Neural progenitor cell (in vitro differentiated cells): ENCODE measurements at regions not wholly inside any gene's neighbourhood (a gene's known extent, or its start where the extent isn't known, plus 50 kb on each side); places are given as distances from the start of the nearest gene placed in this dataset.

Experiments
- DNase-seq: peaks from one replicate; pipeline ENCODE4 v3.0.0-alpha.2; 2016; ENCODE audit warnings: low spot score
- H2AFZ ChIP-seq: fragments of 200-600 bp; sonication (generic); replicated peaks from 2 replicates; pipeline ENCODE4 v1.6.1; 2016; ENCODE audit warnings: antibody characterized with exemption
- H3F3A ChIP-seq: fragments of 200-600 bp; sonication (generic); 2 replicates; pipeline ENCODE4 v1.6.1; 2016; ENCODE audit warnings: antibody characterized with exemption, low read depth
- H3K27ac ChIP-seq: fragments of 200-600 bp; sonication (generic); 2 replicates; pipeline ENCODE4 v1.5.1; 2016; ENCODE audit warnings: mild to moderate bottlenecking
- H3K27me3 ChIP-seq: fragments of 200-600 bp; sonication (generic); 2 replicates; pipeline ENCODE4 v1.6.1; 2016; ENCODE audit warnings: mild to moderate bottlenecking, moderate library complexity
- H3K36me3 ChIP-seq: fragments of 200-600 bp; sonication (generic); 2 replicates; pipeline ENCODE4 v1.5.1; 2016
- H3K4me1 ChIP-seq: fragments of 200-600 bp; sonication (generic); 2 replicates; pipeline ENCODE4 v1.6.1; 2016; ENCODE audit warnings: mixed run types
- H3K4me2 ChIP-seq: fragments of 200-600 bp; sonication (generic); 2 replicates; pipeline ENCODE4 v1.6.1; 2016
- H3K4me3 ChIP-seq: fragments of 200-600 bp; sonication (generic); 2 replicates; pipeline ENCODE4 v1.5.1; 2016
- H3K79me2 ChIP-seq: fragments of 200-600 bp; sonication (generic); 2 replicates; pipeline ENCODE4 v1.6.1; 2016; ENCODE audit warnings: low read depth
- H3K9ac ChIP-seq: fragments of 200-600 bp; sonication (generic); 2 replicates; pipeline ENCODE4 v1.6.1; 2016
- H3K9me3 ChIP-seq: fragments of 200-600 bp; sonication (generic); 2 replicates; pipeline ENCODE4 v1.5.1; 2016; ENCODE audit warnings: low read depth
- H4K20me1 ChIP-seq: fragments of 200-600 bp; sonication (generic); 2 replicates; pipeline ENCODE4 v1.6.1; 2016; ENCODE audit warnings: low read depth
- H3K27ac Mint-ChIP-seq: 3 replicates; pipeline ENCODE4 v1.8.0; 2021; ENCODE audit warnings: mixed read lengths
- H3K27me3 Mint-ChIP-seq: 2 replicates; pipeline ENCODE4 v1.8.0; 2022; ENCODE audit warnings: low read depth, mild to moderate bottlenecking, inconsistent platforms, moderate library complexity, mixed read lengths; ENCODE audit not compliant: insufficient read depth
- H3K36me3 Mint-ChIP-seq: 3 replicates; pipeline ENCODE4 v1.8.0; 2021; ENCODE audit warnings: mixed read lengths
- H3K4me1 Mint-ChIP-seq: 3 replicates; pipeline ENCODE4 v1.8.0; 2021; ENCODE audit warnings: mixed read lengths
- H3K4me3 Mint-ChIP-seq: 3 replicates; pipeline ENCODE4 v1.8.0; 2021; ENCODE audit warnings: mild to moderate bottlenecking, moderate library complexity, mixed read lengths
- H3K9me3 Mint-ChIP-seq: 3 replicates; pipeline ENCODE4 v1.8.0; 2020; ENCODE audit warnings: mixed read lengths
- EZH2 ChIP-seq: fragments of 200-600 bp; sonication (generic); IDR thresholded peaks from 2 replicates; pipeline ENCODE4 v1.6.1; 2017; ENCODE audit warnings: antibody characterized with exemption, mild to moderate bottlenecking, moderate library complexity
- EZH2phosphoT487 ChIP-seq: fragments of 200-600 bp; sonication (generic); IDR thresholded peaks from 2 replicates; pipeline ENCODE4 v1.6.1; 2017; ENCODE audit warnings: antibody characterized with exemption
- TF ChIP-seq, protein P1 (sequence below): fragments of 200-600 bp; sonication (generic); IDR thresholded peaks from 2 replicates; pipeline ENCODE4 v1.5.1; 2017; ENCODE audit warnings: antibody characterized with exemption, mild to moderate bottlenecking

DNA sequence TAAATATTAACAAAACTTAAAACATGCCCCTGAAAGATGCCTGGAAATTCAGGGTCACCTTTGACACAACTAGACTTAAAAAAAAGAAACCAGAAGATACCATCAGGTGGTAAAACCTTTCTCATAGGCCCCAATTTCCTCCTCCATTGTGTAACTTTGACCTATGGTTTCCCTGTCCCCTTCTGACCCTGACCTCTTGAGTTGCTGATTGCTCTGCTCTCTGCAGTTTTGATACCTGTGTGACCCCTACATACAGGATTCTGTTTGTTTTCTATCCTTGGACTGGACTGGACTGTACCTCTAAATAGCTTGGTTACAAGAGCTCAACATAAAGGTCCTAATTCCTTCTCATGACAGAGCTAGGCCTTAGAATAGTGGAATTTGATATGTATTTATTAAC lies 220.6 kb downstream of the ZIC4 start:
- H3K27ac Mint-ChIP-seq: no peak overlapping the region
- Histone ChIP-seq H3K36me3 (no peaks in the 10 kb centered on the region), H3K27ac (no peak overlapping the region), H3K4me3 (no peak overlapping the region), H3K79me2 (no peaks in the 10 kb centered on the region), H3K9ac (no peak overlapping the region), H3K9me3 (no peaks in the 10 kb centered on the region), H3K4me2 (no peak overlapping the region), H3K4me1 (no peaks in the 10 kb centered on the region), H2AFZ (no peak overlapping the region), H3F3A (no peaks in the 10 kb centered on the region), H4K20me1 (no peaks in the 10 kb centered on the region), H3K27me3 (no peaks in the 10 kb centered on the region)
- peaks cover 6% of the 10 kb centered on the region for H3K4me1 Mint-ChIP-seq
- TF ChIP-seq, protein P1, sequence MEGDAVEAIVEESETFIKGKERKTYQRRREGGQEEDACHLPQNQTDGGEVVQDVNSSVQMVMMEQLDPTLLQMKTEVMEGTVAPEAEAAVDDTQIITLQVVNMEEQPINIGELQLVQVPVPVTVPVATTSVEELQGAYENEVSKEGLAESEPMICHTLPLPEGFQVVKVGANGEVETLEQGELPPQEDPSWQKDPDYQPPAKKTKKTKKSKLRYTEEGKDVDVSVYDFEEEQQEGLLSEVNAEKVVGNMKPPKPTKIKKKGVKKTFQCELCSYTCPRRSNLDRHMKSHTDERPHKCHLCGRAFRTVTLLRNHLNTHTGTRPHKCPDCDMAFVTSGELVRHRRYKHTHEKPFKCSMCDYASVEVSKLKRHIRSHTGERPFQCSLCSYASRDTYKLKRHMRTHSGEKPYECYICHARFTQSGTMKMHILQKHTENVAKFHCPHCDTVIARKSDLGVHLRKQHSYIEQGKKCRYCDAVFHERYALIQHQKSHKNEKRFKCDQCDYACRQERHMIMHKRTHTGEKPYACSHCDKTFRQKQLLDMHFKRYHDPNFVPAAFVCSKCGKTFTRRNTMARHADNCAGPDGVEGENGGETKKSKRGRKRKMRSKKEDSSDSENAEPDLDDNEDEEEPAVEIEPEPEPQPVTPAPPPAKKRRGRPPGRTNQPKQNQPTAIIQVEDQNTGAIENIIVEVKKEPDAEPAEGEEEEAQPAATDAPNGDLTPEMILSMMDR: no peak
- TF ChIP-seq EZH2 (no peak), EZH2phosphoT487 (no peak)
- peaks cover 8% of the 10 kb centered on the region for H3K9me3 Mint-ChIP-seq
- no peak overlapping the region for H3K4me3 Mint-ChIP-seq
- no peaks in the 10 kb centered on the region for H3K27me3 Mint-ChIP-seq
- H3K36me3 Mint-ChIP-seq: no peaks in the 10 kb centered on the region
- no peak for DNase-seq

DNA sequence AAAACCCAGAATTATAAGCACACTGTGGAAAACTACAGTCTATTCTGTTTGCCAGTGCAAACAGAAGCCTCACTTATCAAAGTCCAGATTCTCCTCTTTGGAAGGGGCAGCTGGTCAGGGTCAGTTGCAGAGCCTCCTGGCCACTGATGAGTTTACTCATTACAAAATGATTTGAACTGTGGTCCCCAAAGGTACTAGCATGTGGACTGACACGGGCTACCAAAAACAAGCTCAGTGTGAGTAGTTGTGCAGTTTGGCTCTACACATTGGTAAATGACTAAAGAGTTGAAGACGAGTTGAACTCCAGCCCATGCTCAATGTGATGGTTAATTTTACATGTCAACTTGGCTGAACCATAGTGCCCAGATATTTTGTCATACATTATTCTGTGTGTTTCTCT lies 221.5 kb downstream of the ZIC4 start:
- no peaks in the 10 kb centered on the region for H3K9me3 Mint-ChIP-seq
- no peak overlapping the region for H3K4me3 Mint-ChIP-seq
- Histone ChIP-seq H3K4me1 (no peaks in the 10 kb centered on the region), H3K36me3 (no peaks in the 10 kb centered on the region), H3K9me3 (no peaks in the 10 kb centered on the region), H3F3A (no peaks in the 10 kb centered on the region), H3K27ac (no peak overlapping the region), H4K20me1 (no peaks in the 10 kb centered on the region), H3K4me2 (no peak overlapping the region), H3K27me3 (no peaks in the 10 kb centered on the region), H2AFZ (no peak overlapping the region), H3K79me2 (no peaks in the 10 kb centered on the region), H3K4me3 (no peak overlapping the region), H3K9ac (no peak overlapping the region)
- H3K27ac Mint-ChIP-seq: no peak overlapping the region
- TF ChIP-seq EZH2phosphoT487 (no peak), EZH2 (no peak)
- TF ChIP-seq, protein P1: no peak
- no peaks in the 10 kb centered on the region for H3K27me3 Mint-ChIP-seq
- H3K4me1 Mint-ChIP-seq: peaks cover 6% of the 10 kb centered on the region
- no peaks in the 10 kb centered on the region for H3K36me3 Mint-ChIP-seq
- no peak for DNase-seq

DNA sequence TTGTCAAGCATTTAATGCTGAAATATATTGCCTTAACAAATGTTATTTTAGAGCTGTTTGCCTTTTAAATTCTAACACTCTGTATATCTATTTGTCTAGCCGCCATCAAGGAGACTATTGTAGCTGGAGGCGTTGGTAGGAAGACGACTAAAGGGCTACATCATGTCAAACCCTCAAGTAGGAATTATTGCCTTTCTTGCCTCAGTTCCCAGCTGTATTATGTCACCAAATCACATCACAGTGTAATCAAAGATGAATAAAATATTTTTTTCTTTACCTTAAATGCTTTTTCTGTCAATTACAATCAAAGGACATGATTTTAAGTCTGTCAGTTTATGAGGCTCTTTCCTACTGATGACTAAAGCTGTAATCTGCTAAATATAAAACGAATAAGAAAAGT lies 233.1 kb downstream of the ZIC4 start:
- no peak for DNase-seq
- peaks cover 12% of the 10 kb centered on the region for H3K9me3 Mint-ChIP-seq
- H3K4me2 ChIP-seq: no peak overlapping the region
- H3K36me3 Mint-ChIP-seq: peaks cover 2% of the 10 kb centered on the region
- no peaks in the 10 kb centered on the region for H3K36me3 ChIP-seq
- H3F3A ChIP-seq: no peaks in the 10 kb centered on the region
- TF ChIP-seq, protein P1: no peak
- TF ChIP-seq EZH2phosphoT487: no peak
- TF ChIP-seq EZH2: no peak
- H3K27me3 Mint-ChIP-seq: no peaks in the 10 kb centered on the region
- H2AFZ ChIP-seq: no peak overlapping the region
- H4K20me1 ChIP-seq: no peaks in the 10 kb centered on the region
- no peaks in the 10 kb centered on the region for H3K9me3 ChIP-seq
- no peak overlapping the region for H3K4me3 ChIP-seq
- H3K27ac ChIP-seq: no peak overlapping the region
- no peak overlapping the region for H3K9ac ChIP-seq
- no peak overlapping the region for H3K4me3 Mint-ChIP-seq
- H3K27me3 ChIP-seq: no peaks in the 10 kb centered on the region
- H3K4me1 Mint-ChIP-seq: no peaks in the 10 kb centered on the region
- no peak overlapping the region for H3K27ac Mint-ChIP-seq
- no peaks in the 10 kb centered on the region for H3K79me2 ChIP-seq
- no peaks in the 10 kb centered on the region for H3K4me1 ChIP-seq
